Activated T-cell treated with anti-CD3 and anti-CD28 coated beads for 24 hours (primary cell): ENCODE measurements at regions not wholly inside any gene's neighbourhood (a gene's known extent, or its start where the extent isn't known, plus 50 kb on each side); places are given as distances from the start of the nearest gene placed in this dataset.

Experiments
- DNase-seq: peaks from one replicate; pipeline ENCODE4 v3.0.0-alpha.2; 2020; ENCODE audit warnings: low read depth

GRCh38 chr16:55041540-55042234 lies 111.0 kb downstream of the IRX5 start:
- no peak for DNase-seq

GRCh38 chr16:55042556-55043432 lies 112.1 kb downstream of the IRX5 start:
- no peak for DNase-seq

- DNase-seq = no peak
These were observed 112.8 kb downstream of the IRX5 start for GRCh38 chr16:55043499-55043898.

- no peak for DNase-seq
These were observed 113.7 kb downstream of the IRX5 start for GRCh38 chr16:55044201-55044975.

GRCh38 chr16:55045329-55045728 lies 114.7 kb downstream of the IRX5 start:
- DNase-seq = no peak

GRCh38 chr16:55045756-55046460 lies 115.2 kb downstream of the IRX5 start:
- DNase-seq = no peak

- no peak for DNase-seq
These were observed 115.8 kb downstream of the IRX5 start for GRCh38 chr16:55046513-55046912.

GRCh38 chr16:55046916-55047315 lies 116.3 kb downstream of the IRX5 start:
- DNase-seq = no peak

GRCh38 chr16:55047331-55047730 lies 116.7 kb downstream of the IRX5 start:
- no peak for DNase-seq

- DNase-seq = no peak
These were observed 117.3 kb downstream of the IRX5 start for GRCh38 chr16:55047903-55048497.

- no peak for DNase-seq
These were observed 118.1 kb downstream of the IRX5 start for GRCh38 chr16:55048745-55049144.

GRCh38 chr16:55051571-55052347 lies 121.1 kb downstream of the IRX5 start:
- DNase-seq = no peak

- DNase-seq = no peak
These were observed 121.7 kb downstream of the IRX5 start for GRCh38 chr16:55052348-55052734.

GRCh38 chr16:55052741-55053415 lies 122.2 kb downstream of the IRX5 start:
- no peak for DNase-seq

GRCh38 chr16:55055262-55055661 lies 124.6 kb downstream of the IRX5 start:
- DNase-seq = no peak

- DNase-seq = no peak
These were observed 126.1 kb downstream of the IRX5 start for GRCh38 chr16:55056585-55057401.

- DNase-seq = no peak
These were observed 127.2 kb downstream of the IRX5 start for GRCh38 chr16:55057866-55058265.

GRCh38 chr16:55058576-55058975 lies 127.9 kb downstream of the IRX5 start:
- no peak for DNase-seq

GRCh38 chr16:55059146-55059545 lies 128.5 kb downstream of the IRX5 start:
- DNase-seq = no peak
